Osteoblast (primary cell): ENCODE measurements at regions not wholly inside any gene's neighbourhood (a gene's known extent, or its start where the extent isn't known, plus 50 kb on each side); places are given as distances from the start of the nearest gene placed in this dataset.

Source experiments
- DNase-seq: peaks from one replicate; pipeline ENCODE4 v3.0.0; 2011; ENCODE audit warnings: low spot score, mixed read lengths; ENCODE audit not compliant: insufficient read length; ENCODE audit errors: missing footprints
- H2AFZ ChIP-seq: 2 replicates; pipeline ENCODE4 v1.6.0; 2011; ENCODE audit warnings: mild to moderate bottlenecking, low read length
- H3K27ac ChIP-seq: 2 replicates; pipeline ENCODE4 v1.5.1; 2011; ENCODE audit warnings: mild to moderate bottlenecking, low read depth, low read length, moderate library complexity
- H3K27me3 ChIP-seq: 2 replicates; pipeline ENCODE4 v1.6.0; 2012; ENCODE audit warnings: mild to moderate bottlenecking, control low read depth, inconsistent platforms, low read length, moderate library complexity; ENCODE audit not compliant: insufficient read depth
- H3K36me3 ChIP-seq: 2 replicates; pipeline ENCODE4 v1.5.1; 2011; ENCODE audit warnings: mild to moderate bottlenecking, low read length, control low read depth, moderate library complexity; ENCODE audit not compliant: insufficient read depth
- H3K4me1 ChIP-seq: 2 replicates; pipeline ENCODE4 v1.5.1; 2011; ENCODE audit warnings: mild to moderate bottlenecking, low read length, control low read depth, moderate library complexity; ENCODE audit not compliant: insufficient read depth
- H3K4me2 ChIP-seq: 2 replicates; pipeline ENCODE4 v1.6.0; 2011; ENCODE audit warnings: mild to moderate bottlenecking, low read length; ENCODE audit not compliant: insufficient read depth
- H3K4me3 ChIP-seq: fragments of 200-600 bp; sonication (generic); 3 replicates; pipeline ENCODE4 v1.5.1; 2012; ENCODE audit warnings: mild to moderate bottlenecking, low read length, inconsistent platforms; ENCODE audit not compliant: insufficient read depth
- H3K79me2 ChIP-seq: 2 replicates; pipeline ENCODE4 v1.6.0; 2012; ENCODE audit warnings: mild to moderate bottlenecking, low read length, control low read depth, inconsistent platforms; ENCODE audit not compliant: insufficient read depth
- H3K9me3 ChIP-seq: 2 replicates; pipeline ENCODE4 v1.5.1; 2011; ENCODE audit warnings: low read depth, low read length, control low read depth
- H4K20me1 ChIP-seq: 2 replicates; pipeline ENCODE4 v1.6.0; 2012; ENCODE audit warnings: mild to moderate bottlenecking, low read length, control low read depth; ENCODE audit not compliant: insufficient read depth
- TF ChIP-seq, protein P1 (sequence below): IDR thresholded peaks from 2 replicates; pipeline ENCODE4 v1.5.1; 2011; ENCODE audit warnings: mild to moderate bottlenecking, low read depth, low read length, moderate library complexity; ENCODE audit errors: extremely low read depth

- DNase-seq: no peak
- TF ChIP-seq, protein P1, sequence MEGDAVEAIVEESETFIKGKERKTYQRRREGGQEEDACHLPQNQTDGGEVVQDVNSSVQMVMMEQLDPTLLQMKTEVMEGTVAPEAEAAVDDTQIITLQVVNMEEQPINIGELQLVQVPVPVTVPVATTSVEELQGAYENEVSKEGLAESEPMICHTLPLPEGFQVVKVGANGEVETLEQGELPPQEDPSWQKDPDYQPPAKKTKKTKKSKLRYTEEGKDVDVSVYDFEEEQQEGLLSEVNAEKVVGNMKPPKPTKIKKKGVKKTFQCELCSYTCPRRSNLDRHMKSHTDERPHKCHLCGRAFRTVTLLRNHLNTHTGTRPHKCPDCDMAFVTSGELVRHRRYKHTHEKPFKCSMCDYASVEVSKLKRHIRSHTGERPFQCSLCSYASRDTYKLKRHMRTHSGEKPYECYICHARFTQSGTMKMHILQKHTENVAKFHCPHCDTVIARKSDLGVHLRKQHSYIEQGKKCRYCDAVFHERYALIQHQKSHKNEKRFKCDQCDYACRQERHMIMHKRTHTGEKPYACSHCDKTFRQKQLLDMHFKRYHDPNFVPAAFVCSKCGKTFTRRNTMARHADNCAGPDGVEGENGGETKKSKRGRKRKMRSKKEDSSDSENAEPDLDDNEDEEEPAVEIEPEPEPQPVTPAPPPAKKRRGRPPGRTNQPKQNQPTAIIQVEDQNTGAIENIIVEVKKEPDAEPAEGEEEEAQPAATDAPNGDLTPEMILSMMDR: no peak
- Histone ChIP-seq H3K4me2 (peak overlapping the region; percentile 17), H3K79me2 (no peaks in the 10 kb centered on the region), H3K27ac (peak overlapping the region; percentile 72), H3K9me3 (no peaks in the 10 kb centered on the region), H3K27me3 (no peaks in the 10 kb centered on the region), H4K20me1 (no peaks in the 10 kb centered on the region), H3K4me1 (peaks cover 22% of the 10 kb centered on the region), H2AFZ (no peak overlapping the region), H3K4me3 (no peak overlapping the region), H3K36me3 (no peaks in the 10 kb centered on the region)
Measured at GRCh38 chr11:95585069-95585751, 204.4 kb downstream of the FAM76B start.

GRCh38 chr11:95584589-95584988, 205.0 kb downstream of the FAM76B start:
- TF ChIP-seq, protein P1: no peak

GRCh38 chr11:95584180-95584579, 205.4 kb downstream of the FAM76B start:
- Histone ChIP-seq H3K9me3 (no peaks in the 10 kb centered on the region), H3K36me3 (no peaks in the 10 kb centered on the region), H3K4me1 (peaks cover 22% of the 10 kb centered on the region), H3K27ac (peak overlapping the region; percentile 72), H3K4me2 (no peak overlapping the region), H3K4me3 (no peak overlapping the region), H3K79me2 (no peaks in the 10 kb centered on the region), H2AFZ (no peak overlapping the region), H3K27me3 (no peaks in the 10 kb centered on the region), H4K20me1 (no peaks in the 10 kb centered on the region)
- TF ChIP-seq, protein P1: no peak
- DNase-seq: no peak

More at GRCh38 chr11:95584589-95584988, 205.0 kb downstream of the FAM76B start:
- Histone ChIP-seq H2AFZ (no peak overlapping the region), H3K9me3 (no peaks in the 10 kb centered on the region), H3K4me1 (peaks cover 22% of the 10 kb centered on the region), H3K27me3 (no peaks in the 10 kb centered on the region), H3K27ac (peak overlapping the region; percentile 72), H3K4me3 (no peak overlapping the region), H3K4me2 (no peak overlapping the region), H3K36me3 (no peaks in the 10 kb centered on the region), H3K79me2 (no peaks in the 10 kb centered on the region), H4K20me1 (no peaks in the 10 kb centered on the region)
- DNase-seq: no peak

GRCh38 chr11:95577716-95578460, 211.7 kb downstream of the FAM76B start:
- no peak for DNase-seq
- Histone ChIP-seq H4K20me1 (no peaks in the 10 kb centered on the region), H2AFZ (peak overlapping the region; percentile 48), H3K27me3 (no peaks in the 10 kb centered on the region), H3K36me3 (no peaks in the 10 kb centered on the region), H3K27ac (peak overlapping the region; percentile 29), H3K4me1 (peaks cover 28% of the 10 kb centered on the region), H3K9me3 (no peaks in the 10 kb centered on the region), H3K4me3 (no peak overlapping the region), H3K79me2 (no peaks in the 10 kb centered on the region), H3K4me2 (no peak overlapping the region)
- TF ChIP-seq, protein P1: no peak
